H1 (cell line): ENCODE measurements at regions not wholly inside any gene's neighbourhood (a gene's known extent, or its start where the extent isn't known, plus 50 kb on each side); places are given as distances from the start of the nearest gene placed in this dataset.

Experiments
- CTCF ChIA-PET: fragments of 300-600 bp; sonication (Branson Sonifier 250); formaldehyde crosslinking; loops from one replicate; lab custom pipeline; 2021; ENCODE audit not compliant: partially characterized antibody; lab: Charles Lee
- POLR2A ChIA-PET: fragments of 300-600 bp; sonication (Branson Sonifier 250); formaldehyde crosslinking; loops from one replicate; lab custom pipeline; 2021; ENCODE audit warnings: inconsistent platforms; ENCODE audit not compliant: partially characterized antibody; lab: Charles Lee
- DNase-seq, 2 experiments: peaks; one replicate each; pipeline versions ENCODE4 v3.0.0 to v3.0.0-alpha.2; 2010 to 2022; ENCODE audit warnings: low spot score in 2 of 2, low read depth in 1 of 2, mixed read lengths in 1 of 2
- FAIRE-seq: peaks from 2 replicates; lab custom pipeline; 2011; peaks lifted over from hg19 to GRCh38; lab: Jason Lieb, UNC
- H2AFZ ChIP-seq: 2 replicates; pipeline ENCODE4 v1.8.1; 2012; ENCODE audit warnings: low read length, inconsistent platforms
- H2AK5ac ChIP-seq: 2 replicates; pipeline ENCODE4 v1.6.1; 2013; ENCODE audit warnings: low read depth, low read length
- H2BK120ac ChIP-seq: replicated peaks from 2 replicates; pipeline ENCODE3; 2013; ENCODE audit warnings: low read depth, low read length, inconsistent platforms
- H2BK12ac ChIP-seq: 2 replicates; pipeline ENCODE4 v1.6.1; 2013; ENCODE audit warnings: low read depth, low read length
- H2BK15ac ChIP-seq: 2 replicates; pipeline ENCODE4 v1.6.1; 2013; ENCODE audit warnings: low read length
- H2BK20ac ChIP-seq: 2 replicates; pipeline ENCODE4 v1.6.1; 2013; ENCODE audit warnings: low read length
- H2BK5ac ChIP-seq: 2 replicates; pipeline ENCODE4 v1.6.1; 2013; ENCODE audit warnings: low read depth, low read length
- H3K14ac ChIP-seq: 2 replicates; pipeline ENCODE4 v1.6.1; 2013; ENCODE audit warnings: inconsistent platforms; ENCODE audit not compliant: insufficient read length
- H3K18ac ChIP-seq: 2 replicates; pipeline ENCODE4 v1.6.1; 2013; ENCODE audit warnings: low read length; ENCODE audit errors: extremely low read depth
- H3K23ac ChIP-seq: 2 replicates; pipeline ENCODE4 v1.6.1; 2013; ENCODE audit warnings: inconsistent platforms; ENCODE audit not compliant: insufficient read length
- H3K23me2 ChIP-seq: 2 replicates; pipeline ENCODE4 v1.6.1; 2013; ENCODE audit warnings: low read depth, low read length
- H3K27ac ChIP-seq: 2 replicates; pipeline ENCODE4 v1.6.1; 2011; ENCODE audit warnings: low read depth, low read length, inconsistent platforms
- H3K27me3 ChIP-seq, 4 experiments: replicated peaks in 1 of 4; 1 replicate in 1 of 4; 2 replicates in 3 of 4; pipeline versions ENCODE4 v1.6.1 to v1.8.1; 2011 to 2013; ENCODE audit warnings: low read length in 3 of 4, mild to moderate bottlenecking in 3 of 4, inconsistent platforms in 2 of 4, mixed read lengths in 2 of 4, moderate library complexity in 1 of 4; ENCODE audit not compliant: control insufficient read depth in 3 of 4, insufficient read depth in 3 of 4; ENCODE audit errors: extremely low read depth in 1 of 4
- H3K36me3 ChIP-seq, 4 experiments: 2 replicates each; pipeline versions ENCODE4 v1.6.1 to v1.8.1; 2011 to 2013; ENCODE audit warnings: mild to moderate bottlenecking in 4 of 4, low read length in 3 of 4, moderate library complexity in 2 of 4, control low read depth in 1 of 4, inconsistent platforms in 1 of 4; ENCODE audit not compliant: insufficient read depth in 4 of 4, control insufficient read depth in 2 of 4
- H3K4ac ChIP-seq: replicated peaks from 2 replicates; pipeline ENCODE3; 2013; ENCODE audit warnings: low read length, low read depth, mixed read lengths, inconsistent platforms; ENCODE audit not compliant: insufficient read length
- H3K4me1 ChIP-seq, 4 experiments: replicated peaks in 1 of 4; 1 replicate in 1 of 4; 2 replicates in 3 of 4; pipeline versions ENCODE4 v1.6.1 to v1.8.1; 2011 to 2013; ENCODE audit warnings: low read length in 3 of 4, inconsistent platforms in 2 of 4, mixed read lengths in 1 of 4; ENCODE audit not compliant: insufficient read depth in 4 of 4, control insufficient read depth in 3 of 4
- H3K4me2 ChIP-seq, 2 experiments: 2 replicates each; pipeline versions ENCODE4 v1.6.1 to v1.8.1; 2011 to 2013; ENCODE audit warnings: low read depth in 2 of 2, low read length in 2 of 2, control low read depth in 1 of 2, inconsistent platforms in 1 of 2, mild to moderate bottlenecking in 1 of 2; ENCODE audit not compliant: insufficient read depth in 1 of 2
- H3K4me3 ChIP-seq, 4 experiments: fragments of 200-600, 300-600 bp in 1 of 4; sonication (generic), shearing (Covaris generic), sonication (Bioruptor Twin) in 1 of 4; 2 replicates each; pipeline versions ENCODE4 v1.5.1 to v1.8.1; 2011 to 2016; ENCODE audit warnings: low read length in 4 of 4, low read depth in 3 of 4, control low read depth in 2 of 4, inconsistent platforms in 2 of 4, mild to moderate bottlenecking in 2 of 4, mixed read lengths in 1 of 4, moderate library complexity in 1 of 4; ENCODE audit not compliant: insufficient read depth in 2 of 4; ENCODE audit errors: extremely low read depth in 1 of 4
- H3K56ac ChIP-seq: replicated peaks from 2 replicates; pipeline ENCODE3; 2013; ENCODE audit warnings: low read depth, mild to moderate bottlenecking, mixed read lengths, low read length, inconsistent platforms; ENCODE audit not compliant: insufficient read length
- H3K79me1 ChIP-seq: 2 replicates; pipeline ENCODE4 v1.6.1; 2013; ENCODE audit warnings: low read depth, low read length, control low read depth
- H3K79me2 ChIP-seq, 2 experiments: 2 replicates each; pipeline versions ENCODE4 v1.6.1 to v1.8.1; 2012 to 2013; ENCODE audit warnings: low read length in 2 of 2, mild to moderate bottlenecking in 2 of 2, inconsistent platforms in 1 of 2; ENCODE audit not compliant: insufficient read depth in 2 of 2, control insufficient read depth in 1 of 2
- H3K9ac ChIP-seq, 4 experiments: replicated peaks in 1 of 4; 1 replicate in 1 of 4; 2 replicates in 3 of 4; pipeline versions ENCODE4 v1.6.1 to v1.8.1; 2011 to 2013; ENCODE audit warnings: low read depth in 3 of 4, low read length in 3 of 4, control low read depth in 2 of 4, mild to moderate bottlenecking in 2 of 4, moderate library complexity in 2 of 4, inconsistent platforms in 1 of 4; ENCODE audit errors: extremely low read depth in 1 of 4
- H3K9me3 ChIP-seq, 2 experiments: 2 replicates each; pipeline versions ENCODE4 v1.6.1 to v1.8.1; 2012 to 2013; ENCODE audit warnings: mild to moderate bottlenecking in 2 of 2, moderate library complexity in 2 of 2, control low read depth in 1 of 2, inconsistent platforms in 1 of 2, low read depth in 1 of 2, low read length in 1 of 2, mixed read lengths in 1 of 2; ENCODE audit not compliant: insufficient read depth in 2 of 2
- H4K20me1 ChIP-seq, 2 experiments: replicated peaks in 1 of 2; 2 replicates each; pipeline versions ENCODE3 to v1.8.1; 2011 to 2013; ENCODE audit warnings: inconsistent platforms in 2 of 2, low read length in 2 of 2, mild to moderate bottlenecking in 1 of 2; ENCODE audit not compliant: insufficient read depth in 2 of 2, control insufficient read depth in 1 of 2
- H4K5ac ChIP-seq: 2 replicates; pipeline ENCODE4 v1.6.1; 2013; ENCODE audit warnings: low read length, low read depth, mixed read lengths, inconsistent platforms; ENCODE audit not compliant: insufficient read length
- H4K8ac ChIP-seq: 2 replicates; pipeline ENCODE4 v1.8.0; 2013; ENCODE audit warnings: mild to moderate bottlenecking, moderate library complexity, low read length, inconsistent platforms; ENCODE audit not compliant: insufficient read depth; ENCODE audit errors: extremely low read depth
- H4K91ac ChIP-seq: replicated peaks from 2 replicates; pipeline ENCODE3; 2013; ENCODE audit warnings: low read length, mixed read lengths, inconsistent platforms; ENCODE audit not compliant: insufficient read length
- BCL11A ChIP-seq, 2 experiments: IDR thresholded peaks; one replicate each; pipeline ENCODE4 v1.6.1; 2011; ENCODE audit warnings: low read depth in 2 of 2, low read length in 2 of 2, mild to moderate bottlenecking in 2 of 2
- CEBPB ChIP-seq: IDR thresholded peaks from 2 replicates; pipeline ENCODE4 v1.6.1; 2012; ENCODE audit warnings: low read depth, low read length
- EP300 ChIP-seq, 2 experiments: IDR thresholded peaks; 1 replicate in 1 of 2; 2 replicates in 1 of 2; pipeline ENCODE4 v1.6.1; 2011 to 2012; ENCODE audit warnings: low read depth in 2 of 2, low read length in 2 of 2, mild to moderate bottlenecking in 2 of 2, borderline replicate concordance in 1 of 2, inconsistent platforms in 1 of 2, moderate library complexity in 1 of 2
- GABPA ChIP-seq: IDR thresholded peaks from 2 replicates; pipeline ENCODE4 v1.6.1; 2011; ENCODE audit warnings: mild to moderate bottlenecking, low read length, moderate library complexity, borderline replicate concordance; ENCODE audit not compliant: insufficient read depth
- HDAC2 ChIP-seq, 2 experiments: fragments of 300-600 bp in 1 of 2; sonication (generic) in 1 of 2; IDR thresholded peaks; 2 replicates each; pipeline ENCODE4 v1.6.1; 2011 to 2012; ENCODE audit warnings: low read depth in 2 of 2, low read length in 2 of 2, mild to moderate bottlenecking in 2 of 2, moderate library complexity in 2 of 2, borderline replicate concordance in 1 of 2, inconsistent platforms in 1 of 2
- KDM4A ChIP-seq: IDR thresholded peaks from one replicate; pipeline ENCODE4 v1.7.1; 2012; ENCODE audit warnings: low read depth, mild to moderate bottlenecking, moderate library complexity, low read length, inconsistent platforms; ENCODE audit not compliant: severe bottlenecking
- NRF1 ChIP-seq: IDR thresholded peaks from 2 replicates; pipeline ENCODE4 v1.6.1; 2011; ENCODE audit warnings: mild to moderate bottlenecking, low read depth, low read length, improper control_type of control experiment
- SIN3A ChIP-seq, 2 experiments: IDR thresholded peaks in 1 of 2; conservative IDR thresholded peaks in 1 of 2; 2 replicates each; pipeline ENCODE4 v1.6.1; 2011 to 2012; ENCODE audit warnings: low read length in 2 of 2, improper control_type of control experiment in 1 of 2, low read depth in 1 of 2, mild to moderate bottlenecking in 1 of 2
- SIRT6 ChIP-seq: IDR thresholded peaks from one replicate; pipeline ENCODE4 v1.7.1; 2012; ENCODE audit warnings: low read length, inconsistent platforms
- SP2 ChIP-seq: IDR thresholded peaks from 2 replicates; pipeline ENCODE4 v1.6.1; 2012; ENCODE audit warnings: mild to moderate bottlenecking, low read length, inconsistent platforms
- TAF1 ChIP-seq: IDR thresholded peaks from 2 replicates; pipeline ENCODE4 v1.6.1; 2011; ENCODE audit warnings: mild to moderate bottlenecking, low read depth, low read length
- TBP ChIP-seq: IDR thresholded peaks from 2 replicates; pipeline ENCODE4 v1.6.1; 2011; ENCODE audit warnings: low read depth, low read length, improper control_type of control experiment
- TEAD4 ChIP-seq: IDR thresholded peaks from 2 replicates; pipeline ENCODE4 v1.6.1; 2012; ENCODE audit warnings: low read depth, low read length, inconsistent platforms, mixed read lengths
- WGBS, 2 experiments: shearing (Covaris generic) in 1 of 2; methylation state at CpG; one replicate each; pipeline versions ENCODE4 v1.1.6 to v1.1.7; 2013 to 2015; ENCODE audit warnings: low lambda C conversion rate in 2 of 2, mixed read lengths in 2 of 2, inconsistent platforms in 1 of 2, low coverage in 1 of 2, missing lambda C conversion rate in 1 of 2; ENCODE audit not compliant: insufficient replicate concordance in 2 of 2, insufficient coverage in 1 of 2, insufficient read length in 1 of 2; ENCODE audit errors: extremely low coverage in 1 of 2, missing lambda C conversion rate in 1 of 2; 5-methylcytosine and 5-hydroxymethylcytosine counted together

- FAIRE-seq = no peak
- H4K91ac ChIP-seq = no peak overlapping the region
- H3K23ac ChIP-seq = no peak overlapping the region
- no peaks in the 10 kb centered on the region for H3K4me1 ChIP-seq
- WGBS, 2 experiments = 93% methylated on average over 6 of the region's 8 CpGs; no CpG with 5 or more reads in 1 of the 2 experiments
- H3K4me2 ChIP-seq = no peak overlapping the region
- no peak overlapping the region for H4K5ac ChIP-seq
- no peak overlapping the region for H3K56ac ChIP-seq
- no peak overlapping the region for H2BK12ac ChIP-seq
- POLR2A ChIA-PET = interaction anchor here (1.6 kb wide), 1 partner anchor 11 kb away, joined by 3 read pairs; no protein-coding TSS in a partner anchor
- H2AK5ac ChIP-seq = no peak overlapping the region
- H2BK20ac ChIP-seq = no peak overlapping the region
- H3K36me3 ChIP-seq = no peaks in the 10 kb centered on the region
- CTCF ChIA-PET = interaction anchor here (3.8 kb wide), 1 partner anchor 12 kb away, joined by 20 read pairs; no protein-coding TSS in a partner anchor
- no peak overlapping the region for H4K8ac ChIP-seq
- H3K18ac ChIP-seq = no peak overlapping the region
- H3K4me3 ChIP-seq = no peak overlapping the region
- no peak overlapping the region for H3K9ac ChIP-seq
- H3K79me1 ChIP-seq = no peaks in the 10 kb centered on the region
- no peaks in the 10 kb centered on the region for H3K9me3 ChIP-seq
- H4K20me1 ChIP-seq = no peaks in the 10 kb centered on the region
- H2BK5ac ChIP-seq = no peak overlapping the region
- no peaks in the 10 kb centered on the region for H3K27me3 ChIP-seq
- no peak overlapping the region for H2BK120ac ChIP-seq
- H3K23me2 ChIP-seq = no peaks in the 10 kb centered on the region
- no peaks in the 10 kb centered on the region for H3K79me2 ChIP-seq
- no peak overlapping the region for H3K27ac ChIP-seq
- H2AFZ ChIP-seq = no peak overlapping the region
- no peak overlapping the region for H2BK15ac ChIP-seq
- no peak overlapping the region for H3K14ac ChIP-seq
- H3K4ac ChIP-seq = no peak overlapping the region
- no peak for DNase-seq
- TF ChIP-seq GABPA (no peak), SP2 (no peak), KDM4A (no peak), TAF1 (no peak), EP300 (IDR thresholded peaks at IDR 0.05; ENCODE audit: borderline replicate concordance in 1 of 2, low read depth in 2 of 2, low read length in 2 of 2) (no peak), CEBPB (no peak), SIRT6 (no peak), SIN3A (conservative IDR thresholded peaks at IDR 0.05 in 1 of 2, IDR thresholded peaks at IDR 0.05 in 1 of 2; ENCODE audit: low read depth in 1 of 2, low read length in 2 of 2) (no peak), TEAD4 (no peak), TBP (no peak), NRF1 (no peak), HDAC2 (IDR thresholded peaks at IDR 0.05; ENCODE audit: borderline replicate concordance in 1 of 2, low read depth in 2 of 2, low read length in 2 of 2) (no peak), BCL11A (IDR thresholded peaks at IDR 0.05; ENCODE audit: low read depth in 2 of 2, low read length in 2 of 2) (no peak)
These were observed 80.6 kb upstream of the ETV6 start for GRCh38 chr12:11568762-11569478.
